Testis (tissue), 2 donors: ENCODE measurements at regions not wholly inside any gene's neighbourhood (a gene's known extent, or its start where the extent isn't known, plus 50 kb on each side); places are given as distances from the start of the nearest gene placed in this dataset.

Experiments used
- POLR2A ChIP-seq: fragments of 450-650 bp; IDR thresholded peaks from one replicate; pipeline ENCODE4 v1.6.1; 2017; ENCODE audit warnings: antibody characterized with exemption, mild to moderate bottlenecking, moderate library complexity
- TF ChIP-seq, protein P1 (sequence below), 3 experiments: fragments of 450-650 bp in 2 of 3; fragments of 200-600 bp in 1 of 3; sonication (generic) in 1 of 3; IDR thresholded peaks; one replicate each; pipeline ENCODE4 v1.5.1; 2016 to 2019; ENCODE audit warnings: antibody characterized with exemption in 3 of 3, mild to moderate bottlenecking in 2 of 3, moderate library complexity in 1 of 3

DNA sequence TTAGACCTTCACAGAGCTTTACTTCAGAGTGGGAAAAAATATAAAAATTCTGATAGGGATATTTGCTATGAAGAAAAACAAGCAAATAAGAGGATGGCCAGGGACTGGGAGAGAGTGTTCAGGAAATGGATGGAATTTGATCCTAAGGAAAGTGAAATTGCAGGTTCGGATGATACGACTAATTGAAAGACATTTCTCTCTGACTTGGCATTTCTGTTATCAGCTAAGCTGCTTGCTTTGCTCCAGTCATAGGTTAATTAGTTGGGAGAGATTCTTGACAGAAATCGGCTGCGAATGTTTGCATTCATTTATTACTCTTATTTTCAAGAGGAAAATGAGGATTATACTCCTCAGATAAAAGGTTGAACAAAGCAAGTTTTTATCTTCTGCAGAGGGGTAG, 808.7 kb upstream of the NECTIN3 start:
- TF ChIP-seq, protein P1, sequence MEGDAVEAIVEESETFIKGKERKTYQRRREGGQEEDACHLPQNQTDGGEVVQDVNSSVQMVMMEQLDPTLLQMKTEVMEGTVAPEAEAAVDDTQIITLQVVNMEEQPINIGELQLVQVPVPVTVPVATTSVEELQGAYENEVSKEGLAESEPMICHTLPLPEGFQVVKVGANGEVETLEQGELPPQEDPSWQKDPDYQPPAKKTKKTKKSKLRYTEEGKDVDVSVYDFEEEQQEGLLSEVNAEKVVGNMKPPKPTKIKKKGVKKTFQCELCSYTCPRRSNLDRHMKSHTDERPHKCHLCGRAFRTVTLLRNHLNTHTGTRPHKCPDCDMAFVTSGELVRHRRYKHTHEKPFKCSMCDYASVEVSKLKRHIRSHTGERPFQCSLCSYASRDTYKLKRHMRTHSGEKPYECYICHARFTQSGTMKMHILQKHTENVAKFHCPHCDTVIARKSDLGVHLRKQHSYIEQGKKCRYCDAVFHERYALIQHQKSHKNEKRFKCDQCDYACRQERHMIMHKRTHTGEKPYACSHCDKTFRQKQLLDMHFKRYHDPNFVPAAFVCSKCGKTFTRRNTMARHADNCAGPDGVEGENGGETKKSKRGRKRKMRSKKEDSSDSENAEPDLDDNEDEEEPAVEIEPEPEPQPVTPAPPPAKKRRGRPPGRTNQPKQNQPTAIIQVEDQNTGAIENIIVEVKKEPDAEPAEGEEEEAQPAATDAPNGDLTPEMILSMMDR (IDR thresholded peaks at IDR 0.05) = no peak
- TF ChIP-seq POLR2A = no peak
